HCT116 (cell line): ENCODE measurements at regions not wholly inside any gene's neighbourhood (a gene's known extent, or its start where the extent isn't known, plus 50 kb on each side); places are given as distances from the start of the nearest gene placed in this dataset.

Experiments used
- CTCF ChIP-seq, 3 experiments: fragments of 200-600 bp in 1 of 3; sonication (generic) in 1 of 3; IDR thresholded peaks in 2 of 3; conservative IDR thresholded peaks in 1 of 3; 2 replicates each; pipeline ENCODE4 v1.5.1; 2012 to 2017; ENCODE audit warnings: low read depth in 2 of 3, low read length in 2 of 3, antibody characterized with exemption in 1 of 3, borderline replicate concordance in 1 of 3, control low read depth in 1 of 3, mild to moderate bottlenecking in 1 of 3, mixed read lengths in 1 of 3, mixed run types in 1 of 3, moderate library complexity in 1 of 3; ENCODE audit not compliant: insufficient read depth in 1 of 3
- EGR1 ChIP-seq: IDR thresholded peaks from 2 replicates; pipeline ENCODE4 v1.6.1; 2012; ENCODE audit warnings: low read depth
- FOSL1 ChIP-seq: IDR thresholded peaks from 2 replicates; pipeline ENCODE4 v1.6.1; 2012; ENCODE audit warnings: low read depth
- POLR2A ChIP-seq: IDR thresholded peaks from 2 replicates; pipeline ENCODE4 v1.7.0; 2011; ENCODE audit warnings: borderline replicate concordance; ENCODE audit not compliant: insufficient read depth, insufficient read length; ENCODE audit errors: extremely low read depth
- SRF ChIP-seq: IDR thresholded peaks from 2 replicates; pipeline ENCODE4 v1.6.1; 2012; ENCODE audit warnings: low read depth
- TCF7L2 ChIP-seq: IDR thresholded peaks from 2 replicates; pipeline ENCODE4 v1.7.0; 2011; ENCODE audit warnings: borderline replicate concordance, inconsistent platforms; ENCODE audit not compliant: insufficient read depth, insufficient read length; ENCODE audit errors: extremely low read depth

- TF ChIP-seq POLR2A (no peak), SRF (no peak), TCF7L2 (no peak), EGR1 (no peak), FOSL1 (no peak), CTCF (IDR thresholded peaks at IDR 0.05 in 2 of 3, conservative IDR thresholded peaks at IDR 0.05 in 1 of 3; ENCODE audit: borderline replicate concordance in 1 of 3, insufficient read depth in 1 of 3, low read depth in 2 of 3, low read length in 2 of 3) (no peak)
These were observed 1143.1 kb downstream of the PLA2G4A start for GRCh38 chr1:187971851-187972250.
